ENCODE measurements at regions not wholly inside any gene's neighbourhood (a gene's known extent, or its start where the extent isn't known, plus 50 kb on each side); places are given as distances from the start of the nearest gene placed in this dataset.
"Not testable (repeated sequence)": the region's sequence is repeated elsewhere in the genome, so short reads cannot be mapped to it uniquely, and the experiment has no call there.

DNA sequence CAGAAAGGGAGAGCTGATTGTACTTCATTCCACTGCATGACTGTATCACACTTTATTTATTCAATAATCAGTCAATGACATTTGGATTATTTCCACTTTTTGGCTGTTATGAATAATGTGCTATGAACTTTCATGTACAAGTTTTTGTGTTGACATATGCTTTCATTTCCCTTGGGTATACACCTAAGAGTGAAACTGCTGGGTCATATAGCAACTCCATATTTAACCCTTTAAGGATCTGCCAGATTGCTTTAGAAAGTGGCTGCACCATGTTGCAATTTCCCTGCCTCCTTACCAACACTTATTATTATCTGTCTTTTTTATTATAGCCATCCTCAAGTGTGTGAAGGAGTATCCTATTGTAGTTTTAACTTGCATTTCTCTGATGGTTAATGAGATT, 108.8 kb upstream of the KCNK1 start:
- H3K27me3 ChIP-seq, result peaks cover 0 to 1% (median 0%) of the 10 kb centered on the region in 9 donors
- no peaks in the 10 kb centered on the region for H3K36me3 ChIP-seq
- intact Hi-C loops (cut with DNase I), result no loop called here
- ATAC-seq, result no peak
- no peaks in the 10 kb centered on the region for H3K4me1 ChIP-seq
- H3K4me3 ChIP-seq, result no peak overlapping the region
- TF ChIP-seq, protein P1, sequence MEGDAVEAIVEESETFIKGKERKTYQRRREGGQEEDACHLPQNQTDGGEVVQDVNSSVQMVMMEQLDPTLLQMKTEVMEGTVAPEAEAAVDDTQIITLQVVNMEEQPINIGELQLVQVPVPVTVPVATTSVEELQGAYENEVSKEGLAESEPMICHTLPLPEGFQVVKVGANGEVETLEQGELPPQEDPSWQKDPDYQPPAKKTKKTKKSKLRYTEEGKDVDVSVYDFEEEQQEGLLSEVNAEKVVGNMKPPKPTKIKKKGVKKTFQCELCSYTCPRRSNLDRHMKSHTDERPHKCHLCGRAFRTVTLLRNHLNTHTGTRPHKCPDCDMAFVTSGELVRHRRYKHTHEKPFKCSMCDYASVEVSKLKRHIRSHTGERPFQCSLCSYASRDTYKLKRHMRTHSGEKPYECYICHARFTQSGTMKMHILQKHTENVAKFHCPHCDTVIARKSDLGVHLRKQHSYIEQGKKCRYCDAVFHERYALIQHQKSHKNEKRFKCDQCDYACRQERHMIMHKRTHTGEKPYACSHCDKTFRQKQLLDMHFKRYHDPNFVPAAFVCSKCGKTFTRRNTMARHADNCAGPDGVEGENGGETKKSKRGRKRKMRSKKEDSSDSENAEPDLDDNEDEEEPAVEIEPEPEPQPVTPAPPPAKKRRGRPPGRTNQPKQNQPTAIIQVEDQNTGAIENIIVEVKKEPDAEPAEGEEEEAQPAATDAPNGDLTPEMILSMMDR (IDR thresholded peaks at IDR 0.05), result no peak
- no peak for TF ChIP-seq POLR2A (IDR thresholded peaks at IDR 0.05)
- no peak for DNase-seq
- no peak overlapping the region for H3K27ac ChIP-seq
- peaks cover 0 to 16% (median 0%) of the 10 kb centered on the region in 12 donors for H3K9me3 ChIP-seq

- H3K27me3 ChIP-seq; H3K4me3 ChIP-seq; DNase-seq; H3K36me3 ChIP-seq; ATAC-seq; H3K27ac ChIP-seq; intact Hi-C loops (cut with DNase I); H3K4me1 ChIP-seq: not testable (repeated sequence)
- WGBS, 4 donors, result 84 to 90% (median 87%) methylated on average over 3 of the region's 3 CpGs
- peaks cover 0 to 16% (median 0%) of the 10 kb centered on the region in 12 donors for H3K9me3 ChIP-seq
Observed at GRCh38 chr1:233505889-233506288, 108.0 kb upstream of the KCNK1 start.

GRCh38 chr1:233509526-233509925, 104.4 kb upstream of the KCNK1 start:
- no peak for ATAC-seq
- H3K27me3 ChIP-seq, result no peaks in the 10 kb centered on the region
- TF ChIP-seq, protein P1 (IDR thresholded peaks at IDR 0.05), result no peak
- no peak for TF ChIP-seq POLR2A (IDR thresholded peaks at IDR 0.05)
- H3K27ac ChIP-seq, result no peak overlapping the region
- DNase-seq, result no peak
- peaks cover 0 to 16% (median 0%) of the 10 kb centered on the region in 12 donors for H3K9me3 ChIP-seq
- WGBS, 4 donors, result 50 to 70% (median 61%) methylated on average over 3 of the region's 3 CpGs
- H3K36me3 ChIP-seq, result no peaks in the 10 kb centered on the region
- H3K4me1 ChIP-seq, result no peaks in the 10 kb centered on the region
- intact Hi-C loops (cut with DNase I), result no loop called here
- H3K4me3 ChIP-seq, result no peak overlapping the region

DNA sequence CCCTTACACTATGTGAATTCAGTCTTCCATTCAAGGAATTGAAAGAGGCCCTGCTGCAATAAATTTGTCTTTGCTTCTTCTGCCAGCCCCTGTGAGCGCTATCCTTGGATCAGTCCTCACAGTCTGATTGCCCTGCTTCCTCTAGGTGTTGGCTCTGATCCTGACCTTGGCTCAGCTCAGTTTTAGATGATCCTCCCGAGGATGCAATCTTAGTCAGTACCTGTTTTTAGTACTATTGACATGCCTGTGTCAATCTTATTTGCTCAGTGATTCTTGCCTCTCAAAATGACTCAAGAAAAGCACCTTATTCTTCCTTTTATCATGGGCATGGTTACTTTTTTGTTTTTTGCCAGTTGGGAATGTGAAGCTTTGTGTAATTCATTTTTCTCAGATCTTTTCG, 101.4 kb upstream of the KCNK1 start:
- 50 to 65% (median 59%) methylated on average over 3 of the region's 3 CpGs for WGBS, 4 donors
- intact Hi-C loops (cut with DNase I), result no loop called here
- Histone ChIP-seq H3K27ac (no peak overlapping the region), H3K36me3 (no peaks in the 10 kb centered on the region), H3K4me1 (no peaks in the 10 kb centered on the region), H3K27me3 (no peaks in the 10 kb centered on the region), H3K4me3 (no peak overlapping the region), H3K9me3 (no peaks in the 10 kb centered on the region)
- DNase-seq (no peak), ATAC-seq (no peak)
- TF ChIP-seq POLR2A (IDR thresholded peaks at IDR 0.05), result no peak
- TF ChIP-seq, protein P1 (IDR thresholded peaks at IDR 0.05), result no peak

DNA sequence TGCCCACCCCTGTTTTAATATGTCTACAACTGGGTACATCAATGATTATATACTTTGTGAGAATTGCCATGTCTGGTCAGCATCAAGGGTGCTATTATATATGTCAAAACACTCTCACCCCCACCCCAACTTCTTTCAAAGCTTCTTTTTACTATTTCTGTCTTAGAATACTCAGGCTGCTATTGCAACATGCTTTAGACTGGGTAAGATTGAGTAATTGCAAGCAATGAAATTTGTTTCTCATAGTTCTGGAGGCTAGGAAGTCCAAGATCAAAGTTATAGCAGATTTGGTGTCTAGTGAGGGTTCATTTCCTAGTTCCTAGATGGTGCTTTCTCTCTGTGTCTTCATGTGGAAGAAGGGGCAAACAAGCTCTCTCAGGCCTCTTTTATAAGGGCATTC, 100.5 kb upstream of the KCNK1 start:
- H3K9me3 ChIP-seq, result no peaks in the 10 kb centered on the region
- H3K4me3 ChIP-seq, result no peak overlapping the region
- H3K4me1 ChIP-seq, result no peaks in the 10 kb centered on the region
- H3K36me3 ChIP-seq, result no peaks in the 10 kb centered on the region
- no peak for TF ChIP-seq POLR2A (IDR thresholded peaks at IDR 0.05)
- TF ChIP-seq, protein P1 (IDR thresholded peaks at IDR 0.05), result no peak
- no peak overlapping the region for H3K27ac ChIP-seq
- H3K27me3 ChIP-seq, result no peaks in the 10 kb centered on the region
- no peak for ATAC-seq
- intact Hi-C loops (cut with DNase I), result no loop called here
- no peak for DNase-seq

Data from heart left ventricle (tissue), 16 donors.